ENCODE measurements at regions not wholly inside any gene's neighbourhood (a gene's known extent, or its start where the extent isn't known, plus 50 kb on each side); places are given as distances from the start of the nearest gene placed in this dataset.

- TF ChIP-seq CTCF (IDR thresholded peaks at IDR 0.05; ENCODE audit: low read depth, low read length) (no peak), EZH2phosphoT487 (IDR thresholded peaks at IDR 0.05; ENCODE audit: low read depth) (no peak)
Measured at GRCh38 chr12:83323866-83324265, 637.2 kb downstream of the TMTC2 start.
